OCI-LY7 (cell line): ENCODE measurements at regions not wholly inside any gene's neighbourhood (a gene's known extent, or its start where the extent isn't known, plus 50 kb on each side); places are given as distances from the start of the nearest gene placed in this dataset.

Experiments
- BruUV-seq: library from RNA; stranded (reverse); fragments of 400-500 nt; replicated peaks from 2 replicates; lab custom pipeline; 2021; lab: Mats Ljungman, UMichigan
- CTCF ChIA-PET: fragments of 300-600 bp; sonication (Branson Sonifier 250); formaldehyde crosslinking; loops from one replicate; lab custom pipeline; 2022; ENCODE audit warnings: antibody characterized with exemption; ENCODE audit not compliant: unreplicated experiment; lab: Charles Lee
- POLR2A ChIA-PET: fragments of 300-600 bp; sonication (Branson Sonifier 250); formaldehyde crosslinking; loops from one replicate; lab custom pipeline; 2022; ENCODE audit warnings: antibody characterized with exemption; lab: Charles Lee
- DNase-seq: peaks from one replicate; pipeline ENCODE4 v3.0.0-alpha.2; 2015; ENCODE audit warnings: low spot score
- H2AFZ ChIP-seq: fragments of 200-600 bp; sonication (generic), shearing (Covaris generic); 2 replicates; pipeline ENCODE4 v1.6.1; 2014; ENCODE audit warnings: mild to moderate bottlenecking, antibody characterized with exemption, low read length, moderate library complexity
- H3K27ac ChIP-seq: fragments of 200-600 bp; sonication (generic); 2 replicates; pipeline ENCODE4 v1.5.1; 2014; ENCODE audit warnings: mixed run types, low read depth, mild to moderate bottlenecking, moderate library complexity, low read length, inconsistent platforms; ENCODE audit not compliant: poor library complexity, severe bottlenecking
- H3K36me3 ChIP-seq: fragments of 200-600 bp; sonication (generic); 2 replicates; pipeline ENCODE4 v1.6.1; 2014; ENCODE audit warnings: mild to moderate bottlenecking, antibody characterized with exemption, low read length, moderate library complexity, mixed read lengths; ENCODE audit not compliant: insufficient read depth
- H3K4me1 ChIP-seq: fragments of 200-600 bp; sonication (generic); 2 replicates; pipeline ENCODE4 v1.5.1; 2014; ENCODE audit warnings: mild to moderate bottlenecking, low read length; ENCODE audit not compliant: insufficient read depth, poor library complexity, severe bottlenecking
- H3K4me2 ChIP-seq: fragments of 200-600 bp; sonication (generic); 2 replicates; pipeline ENCODE4 v1.6.1; 2014; ENCODE audit warnings: mild to moderate bottlenecking, low read length
- H3K4me3 ChIP-seq: fragments of 200-600 bp; sonication (generic); 2 replicates; pipeline ENCODE4 v1.5.1; 2014; ENCODE audit warnings: mild to moderate bottlenecking, low read depth, low read length; ENCODE audit not compliant: poor library complexity, severe bottlenecking
- H3K79me2 ChIP-seq: fragments of 200-600 bp; sonication (generic); 2 replicates; pipeline ENCODE4 v1.6.1; 2016; ENCODE audit warnings: low read depth, mild to moderate bottlenecking, low read length, moderate library complexity, mixed read lengths; ENCODE audit not compliant: insufficient read depth
- H3K9me2 ChIP-seq: fragments of 200-600 bp; sonication (generic); 2 replicates; pipeline ENCODE4 v1.6.1; 2016; ENCODE audit warnings: mild to moderate bottlenecking, low read length, mixed read lengths; ENCODE audit not compliant: insufficient read depth
- H3K9me3 ChIP-seq: fragments of 200-600 bp; sonication (generic); 2 replicates; pipeline ENCODE4 v1.6.1; 2014; ENCODE audit warnings: mild to moderate bottlenecking, mixed run types, low read length, mixed read lengths
- H4K20me1 ChIP-seq: fragments of 200-600 bp; sonication (generic); 2 replicates; pipeline ENCODE4 v1.6.1; 2014; ENCODE audit warnings: mild to moderate bottlenecking, antibody characterized with exemption, low read length, moderate library complexity, mixed read lengths; ENCODE audit not compliant: insufficient read depth
- EZH2phosphoT487 ChIP-seq: fragments of 200-600 bp; sonication (generic); IDR thresholded peaks from 2 replicates; pipeline ENCODE4 v1.6.1; 2018; ENCODE audit warnings: low read depth, borderline replicate concordance, mild to moderate bottlenecking, mixed run types, antibody characterized with exemption, low read length, moderate library complexity, mixed read lengths
- intact Hi-C: fragments of 100-400 bp; cut with micrococcal nuclease; formaldehyde crosslinking; loops from one replicate; pipeline ENCODE4 v1.10.0; 2022; ENCODE audit not compliant: unreplicated experiment
- TF ChIP-seq, protein P1 (sequence below): fragments of 200-600 bp; sonication (generic); conservative IDR thresholded peaks from 2 replicates; pipeline ENCODE4 v1.5.1; 2014; ENCODE audit warnings: mild to moderate bottlenecking, antibody characterized with exemption, low read length, moderate library complexity, mixed read lengths

DNA sequence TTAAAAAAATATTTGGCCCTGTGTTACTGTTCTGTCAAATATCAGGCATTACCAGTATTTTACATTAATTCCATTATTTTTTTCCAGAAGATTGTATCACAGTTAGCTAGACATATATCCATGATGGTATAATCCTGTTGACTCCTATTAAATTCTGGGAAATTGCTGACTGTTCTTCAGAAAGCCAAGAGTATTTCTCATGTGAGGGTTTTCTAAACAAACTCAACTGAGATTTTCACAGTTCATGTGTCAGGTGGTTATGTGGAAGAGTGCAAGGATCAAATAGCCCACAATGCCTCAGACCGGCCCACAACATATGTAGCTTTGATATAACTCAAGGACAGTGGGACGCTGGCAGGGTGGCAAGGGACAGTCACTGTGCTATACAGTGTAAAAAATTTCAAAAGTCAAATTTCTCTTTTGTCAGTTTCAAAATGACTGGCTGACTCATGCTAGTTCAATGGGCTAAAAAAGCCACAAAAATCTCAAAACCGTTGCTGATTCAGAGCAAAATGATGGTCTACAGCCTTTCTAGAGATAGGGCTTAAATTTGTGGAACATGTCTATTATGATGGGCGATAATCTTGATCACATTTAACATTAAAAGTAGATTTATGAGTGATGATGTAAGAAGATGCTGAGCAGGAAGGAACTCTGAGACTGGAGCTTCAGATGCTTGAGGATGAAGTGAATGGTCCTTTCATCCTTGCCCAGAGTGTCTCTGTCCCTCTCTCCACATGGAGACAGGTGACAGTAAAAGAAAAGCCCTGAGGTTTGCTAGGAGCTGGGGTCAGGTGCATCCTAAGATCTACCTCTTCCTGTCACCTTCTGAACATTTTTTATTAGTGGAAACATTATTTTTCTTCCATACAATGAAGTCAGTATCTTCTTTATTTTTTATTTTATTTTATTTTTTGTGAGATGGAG, 175.8 kb upstream of the PIEZO2 start:
- no peak for DNase-seq
- H3K36me3 ChIP-seq: no peaks in the 10 kb centered on the region
- H3K4me1 ChIP-seq: no peaks in the 10 kb centered on the region
- ChIA-PET POLR2A (interaction anchor here (0.5 kb wide), 1 partner anchor 231 kb away, joined by 4 read pairs; no protein-coding TSS in a partner anchor), CTCF (no interaction called here)
- no peaks in the 10 kb centered on the region for H3K79me2 ChIP-seq
- no peak overlapping the region for H3K4me2 ChIP-seq
- H3K9me2 ChIP-seq: no peaks in the 10 kb centered on the region
- H3K4me3 ChIP-seq: no peak overlapping the region
- H4K20me1 ChIP-seq: no peaks in the 10 kb centered on the region
- no peak overlapping the region for H3K27ac ChIP-seq
- BruUV-seq: no TSS peak
- TF ChIP-seq EZH2phosphoT487: no peak
- TF ChIP-seq, protein P1, sequence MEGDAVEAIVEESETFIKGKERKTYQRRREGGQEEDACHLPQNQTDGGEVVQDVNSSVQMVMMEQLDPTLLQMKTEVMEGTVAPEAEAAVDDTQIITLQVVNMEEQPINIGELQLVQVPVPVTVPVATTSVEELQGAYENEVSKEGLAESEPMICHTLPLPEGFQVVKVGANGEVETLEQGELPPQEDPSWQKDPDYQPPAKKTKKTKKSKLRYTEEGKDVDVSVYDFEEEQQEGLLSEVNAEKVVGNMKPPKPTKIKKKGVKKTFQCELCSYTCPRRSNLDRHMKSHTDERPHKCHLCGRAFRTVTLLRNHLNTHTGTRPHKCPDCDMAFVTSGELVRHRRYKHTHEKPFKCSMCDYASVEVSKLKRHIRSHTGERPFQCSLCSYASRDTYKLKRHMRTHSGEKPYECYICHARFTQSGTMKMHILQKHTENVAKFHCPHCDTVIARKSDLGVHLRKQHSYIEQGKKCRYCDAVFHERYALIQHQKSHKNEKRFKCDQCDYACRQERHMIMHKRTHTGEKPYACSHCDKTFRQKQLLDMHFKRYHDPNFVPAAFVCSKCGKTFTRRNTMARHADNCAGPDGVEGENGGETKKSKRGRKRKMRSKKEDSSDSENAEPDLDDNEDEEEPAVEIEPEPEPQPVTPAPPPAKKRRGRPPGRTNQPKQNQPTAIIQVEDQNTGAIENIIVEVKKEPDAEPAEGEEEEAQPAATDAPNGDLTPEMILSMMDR: no peak
- intact Hi-C loops: no loop called here
- H3K9me3 ChIP-seq: no peaks in the 10 kb centered on the region
- H2AFZ ChIP-seq: no peak overlapping the region

DNA sequence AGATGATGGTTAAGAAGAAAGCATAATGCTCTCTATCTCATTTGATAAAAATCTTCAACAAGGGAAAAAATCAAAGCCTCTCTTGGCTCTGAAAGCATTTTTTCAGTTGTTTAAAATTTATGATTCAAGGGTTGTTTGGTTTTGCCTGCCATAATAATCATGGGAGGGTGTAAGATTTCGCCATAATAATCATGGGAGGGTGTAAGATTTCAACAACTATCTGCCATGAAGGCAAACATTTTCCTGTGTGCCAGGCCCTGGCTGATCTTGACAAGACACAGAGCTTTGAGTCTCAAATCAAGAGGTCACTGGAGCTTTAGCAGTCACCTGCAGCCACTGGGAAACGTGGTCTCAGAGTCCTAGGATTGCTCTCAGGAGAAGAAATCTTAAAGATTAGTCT, 175.1 kb upstream of the PIEZO2 start:
- CTCF ChIA-PET: no interaction called here
- TF ChIP-seq, protein P1: no peak
- no peak for TF ChIP-seq EZH2phosphoT487
- H3K36me3 ChIP-seq: no peaks in the 10 kb centered on the region
- H3K4me2 ChIP-seq: no peak overlapping the region
- no TSS peak for BruUV-seq
- H3K79me2 ChIP-seq: no peaks in the 10 kb centered on the region
- no peak overlapping the region for H3K4me3 ChIP-seq
- no peaks in the 10 kb centered on the region for H3K4me1 ChIP-seq
- H2AFZ ChIP-seq: no peak overlapping the region
- DNase-seq: no peak
- no peaks in the 10 kb centered on the region for H3K9me2 ChIP-seq
- no peaks in the 10 kb centered on the region for H3K9me3 ChIP-seq
- no peaks in the 10 kb centered on the region for H4K20me1 ChIP-seq
- no peak overlapping the region for H3K27ac ChIP-seq
- intact Hi-C loops: no loop called here
- POLR2A ChIA-PET: no interaction called here

DNA sequence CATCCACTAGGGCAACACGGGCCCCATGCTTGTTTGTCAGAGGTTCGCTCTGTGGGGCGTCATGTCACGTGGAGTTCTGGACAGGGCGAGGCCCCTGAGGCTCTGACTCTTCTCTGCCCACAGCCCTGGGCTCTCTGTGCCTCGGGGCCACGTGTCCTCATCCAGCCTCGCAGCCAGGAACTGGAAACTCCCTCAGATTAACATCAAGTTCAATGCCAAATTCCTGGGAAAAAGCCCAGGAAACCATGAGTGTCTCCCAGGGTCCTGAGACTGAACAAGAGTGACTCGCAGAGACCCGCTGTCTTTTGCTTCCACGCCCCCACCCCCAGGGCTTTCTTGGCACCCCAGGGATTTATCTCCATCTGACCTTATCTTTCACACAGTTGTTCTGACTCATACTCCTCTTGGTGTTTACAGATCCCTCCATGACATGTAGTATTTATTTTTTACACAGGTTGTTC, 174.0 kb upstream of the PIEZO2 start:
- DNase-seq: no peak
- Histone ChIP-seq H2AFZ (no peak overlapping the region), H4K20me1 (no peaks in the 10 kb centered on the region), H3K36me3 (no peaks in the 10 kb centered on the region), H3K9me3 (no peaks in the 10 kb centered on the region), H3K4me2 (no peak overlapping the region), H3K9me2 (no peaks in the 10 kb centered on the region), H3K4me3 (no peak overlapping the region), H3K27ac (no peak overlapping the region), H3K4me1 (no peaks in the 10 kb centered on the region), H3K79me2 (no peaks in the 10 kb centered on the region)
- no peak for TF ChIP-seq EZH2phosphoT487
- TF ChIP-seq, protein P1: no peak
- BruUV-seq: no TSS peak
- POLR2A ChIA-PET: no interaction called here
- intact Hi-C loops: no loop called here
- CTCF ChIA-PET: no interaction called here
